RWPE1 (cell line): ENCODE measurements at regions not wholly inside any gene's neighbourhood (a gene's known extent, or its start where the extent isn't known, plus 50 kb on each side); places are given as distances from the start of the nearest gene placed in this dataset.

Experiments used
- CTCF ChIA-PET: fragments of 350-600 bp; sonication (Branson Sonifier 250); formaldehyde crosslinking; extraction: SDS; loops from one replicate; lab custom pipeline; 2021; lab: Yijun Ruan, JAX
- POLR2A ChIA-PET: fragments of 400-600 bp; formaldehyde crosslinking; extraction: SDS; loops from one replicate; lab custom pipeline; 2020; ENCODE audit warnings: antibody characterized with exemption; ENCODE audit not compliant: low non-redundant PET; lab: Yijun Ruan, JAX
- DNase-seq: peaks from one replicate; pipeline ENCODE4 v3.0.0; 2012; ENCODE audit warnings: low spot score
- H3K27ac ChIP-seq: fragments of 450-650 bp; 2 replicates; pipeline ENCODE4 v1.5.1; 2017
- CTCF ChIP-seq: fragments of 450-650 bp; conservative IDR thresholded peaks from 2 replicates; pipeline ENCODE4 v1.5.1; 2017; ENCODE audit warnings: low read depth, mild to moderate bottlenecking

- CTCF ChIA-PET: interaction anchor here (0.7 to 0.9 kb wide), 2 partner anchors 28 to 295 kb away, joined by 3 read pairs; no protein-coding TSS in a partner anchor
- no peak for DNase-seq
- TF ChIP-seq CTCF: no peak
- no peak overlapping the region for H3K27ac ChIP-seq
- POLR2A ChIA-PET: no interaction called here
These were observed 166.0 kb upstream of the ZFHX3 start for GRCh38 chr16:73213732-73214455.

- POLR2A ChIA-PET: no interaction called here
- TF ChIP-seq CTCF: no peak
These were observed 164.5 kb upstream of the ZFHX3 start for GRCh38 chr16:73212431-73212830.

GRCh38 chr16:73210686-73211085, 162.8 kb upstream of the ZFHX3 start:
- ChIA-PET POLR2A (no interaction called here), CTCF (no interaction called here)
- no peak overlapping the region for H3K27ac ChIP-seq
- no peak for TF ChIP-seq CTCF
- no peak for DNase-seq

More at GRCh38 chr16:73212431-73212830, 164.5 kb upstream of the ZFHX3 start:
- no peak overlapping the region for H3K27ac ChIP-seq
- CTCF ChIA-PET: no interaction called here
- DNase-seq: no peak

GRCh38 chr16:73210084-73210483, 162.2 kb upstream of the ZFHX3 start:
- no peak for DNase-seq
- no peak for TF ChIP-seq CTCF
- CTCF ChIA-PET: no interaction called here
- POLR2A ChIA-PET: no interaction called here
- H3K27ac ChIP-seq: no peak overlapping the region

GRCh38 chr16:73209190-73209589, 161.3 kb upstream of the ZFHX3 start:
- H3K27ac ChIP-seq: no peak overlapping the region
- ChIA-PET POLR2A (no interaction called here), CTCF (no interaction called here)
- no peak for TF ChIP-seq CTCF
- DNase-seq: no peak

GRCh38 chr16:73206151-73206707, 158.3 kb upstream of the ZFHX3 start:
- ChIA-PET CTCF (no interaction called here), POLR2A (no interaction called here)
- H3K27ac ChIP-seq: no peak overlapping the region
- no peak for TF ChIP-seq CTCF
- no peak for DNase-seq
